GM12878 (cell line): ENCODE measurements at regions not wholly inside any gene's neighbourhood (a gene's known extent, or its start where the extent isn't known, plus 50 kb on each side); places are given as distances from the start of the nearest gene placed in this dataset.

Experiments used
- ATAC-seq: fragments of 200-7000 bp; cut with Tn5 transposase; 3 replicates; pipeline ENCODE4 v1.9.1; 2020; ENCODE audit warnings: mild to moderate bottlenecking, moderate library complexity
- BruUV-seq: library from RNA; stranded (reverse); fragments of 400-500 nt; replicated peaks from 2 replicates; lab custom pipeline; 2021; lab: Mats Ljungman, UMichigan
- CTCF ChIA-PET: fragments of 300-600 bp; sonication (Branson Sonifier 250); formaldehyde crosslinking; extraction: SDS; loops from one replicate; lab custom pipeline; 2021; ENCODE audit warnings: inconsistent platforms; lab: Yijun Ruan, JAX
- POLR2A ChIA-PET: fragments of 350-600 bp; formaldehyde crosslinking; extraction: SDS; loops from one replicate; lab custom pipeline; 2021; ENCODE audit warnings: inconsistent platforms; lab: Charles Lee
- RAD21 ChIA-PET: fragments of 300-600 bp; sonication (Branson Sonifier 250); formaldehyde crosslinking; loops from one replicate; lab custom pipeline; 2023; ENCODE audit warnings: antibody characterized with exemption; ENCODE audit not compliant: unreplicated experiment; lab: Charles Lee
- SMC1A ChIA-PET: fragments of 300-600 bp; sonication (Branson Sonifier 250); formaldehyde crosslinking; loops from one replicate; lab custom pipeline; 2023; ENCODE audit not compliant: unreplicated experiment, uncharacterized antibody; lab: Charles Lee
- DNase-seq: peaks from one replicate; pipeline ENCODE4 v3.0.0-alpha.2; 2011; ENCODE audit warnings: low read depth, low spot score
- FAIRE-seq: peaks from 3 replicates; lab custom pipeline; 2011; peaks lifted over from hg19 to GRCh38; lab: Jason Lieb, UNC
- H2AFZ ChIP-seq: 2 replicates; pipeline ENCODE4 v1.6.0; 2011; ENCODE audit warnings: low read depth, low read length, control low read depth; ENCODE audit not compliant: control insufficient read depth
- H3K27ac ChIP-seq: 2 replicates; pipeline ENCODE4 v1.5.1; 2011; ENCODE audit warnings: control low read depth; ENCODE audit not compliant: control insufficient read depth, insufficient read depth
- H3K27me3 ChIP-seq, 2 experiments: replicated peaks in 1 of 2; 2 replicates each; pipeline versions ENCODE4 v1.6.0 to v1.6.1; 2011; ENCODE audit warnings: low read length in 1 of 2; ENCODE audit not compliant: control insufficient read depth in 2 of 2, insufficient read depth in 2 of 2
- H3K36me3 ChIP-seq, 2 experiments: 2 replicates each; pipeline ENCODE4 v1.5.1; 2011; ENCODE audit warnings: low read length in 1 of 2; ENCODE audit not compliant: control insufficient read depth in 2 of 2, insufficient read depth in 2 of 2
- H3K4me1 ChIP-seq: 2 replicates; pipeline ENCODE4 v1.6.1; 2011; ENCODE audit warnings: mild to moderate bottlenecking, low read length, moderate library complexity, mixed read lengths; ENCODE audit not compliant: control insufficient read depth, insufficient read depth
- H3K4me2 ChIP-seq: 2 replicates; pipeline ENCODE4 v1.6.0; 2011; ENCODE audit warnings: control low read depth; ENCODE audit not compliant: control insufficient read depth, insufficient read depth
- H3K4me3 ChIP-seq: fragments of 200-600 bp; sonication (generic); 2 replicates; pipeline ENCODE4 v1.5.1; 2016
- H3K79me2 ChIP-seq: 2 replicates; pipeline ENCODE4 v1.6.0; 2011; ENCODE audit warnings: low read length; ENCODE audit not compliant: control insufficient read depth, insufficient read depth
- H3K9ac ChIP-seq: 2 replicates; pipeline ENCODE4 v1.8.0; 2011; ENCODE audit warnings: low read length, control low read depth, mixed read lengths; ENCODE audit not compliant: control insufficient read depth, insufficient read depth
- H3K9me3 ChIP-seq: replicated peaks from 3 replicates; pipeline ENCODE4 v1.5.1; 2011; ENCODE audit warnings: mild to moderate bottlenecking, low read length; ENCODE audit not compliant: control insufficient read depth, insufficient read depth
- H4K20me1 ChIP-seq: 2 replicates; pipeline ENCODE4 v1.6.0; 2011; ENCODE audit not compliant: control insufficient read depth, insufficient read depth
- BMI1 ChIP-seq: fragments of 450-650 bp; IDR thresholded peaks from 2 replicates; pipeline ENCODE4 v1.6.1; 2016; ENCODE audit warnings: mild to moderate bottlenecking, moderate library complexity, borderline replicate concordance
- DPF2 ChIP-seq: fragments of 450-650 bp; IDR thresholded peaks from 2 replicates; pipeline ENCODE4 v1.6.1; 2017; ENCODE audit warnings: mild to moderate bottlenecking
- IKZF2 ChIP-seq, 2 experiments: fragments of 450-650 bp; IDR thresholded peaks; 2 replicates each; pipeline ENCODE4 v1.6.1; 2017; ENCODE audit warnings: mild to moderate bottlenecking in 2 of 2, moderate library complexity in 2 of 2
- KLF5 ChIP-seq: fragments of 450-650 bp; IDR thresholded peaks from 2 replicates; pipeline ENCODE4 v1.6.1; 2014; ENCODE audit warnings: mild to moderate bottlenecking; ENCODE audit not compliant: partially characterized antibody
- MYB ChIP-seq: fragments of 150-350 bp; IDR thresholded peaks from 2 replicates; pipeline ENCODE4 v1.6.1; 2014; ENCODE audit warnings: mild to moderate bottlenecking, low read depth, low read length, borderline replicate concordance
- NFYA ChIP-seq: IDR thresholded peaks from 2 replicates; pipeline ENCODE4 v1.6.1; 2011; ENCODE audit warnings: low read depth, mild to moderate bottlenecking, low read length, improper control_type of control experiment, borderline replicate concordance
- NR2F1 ChIP-seq: fragments of 450-650 bp; conservative IDR thresholded peaks from 2 replicates; pipeline ENCODE4 v1.6.1; 2017; ENCODE audit warnings: mild to moderate bottlenecking
- PML ChIP-seq: IDR thresholded peaks from 2 replicates; pipeline ENCODE4 v1.6.1; 2012; ENCODE audit warnings: low read length, inconsistent platforms
- RAD51 ChIP-seq: fragments of 450-650 bp; IDR thresholded peaks from 2 replicates; pipeline ENCODE4 v1.6.1; 2016; ENCODE audit warnings: moderate library complexity, mild to moderate bottlenecking, inconsistent platforms
- RBBP5 ChIP-seq: fragments of 200-600 bp; sonication (generic); conservative IDR thresholded peaks from 2 replicates; pipeline ENCODE4 v1.6.1; 2016
- ZBED1 ChIP-seq: IDR thresholded peaks from 2 replicates; pipeline ENCODE4 v1.6.1; 2016; ENCODE audit warnings: borderline replicate concordance
- ZNF207 ChIP-seq: fragments of 450-650 bp; IDR thresholded peaks from 2 replicates; pipeline ENCODE4 v1.6.1; 2014; ENCODE audit warnings: antibody characterized with exemption, mild to moderate bottlenecking, borderline replicate concordance
- ZNF217 ChIP-seq: fragments of 450-650 bp; IDR thresholded peaks from 2 replicates; pipeline ENCODE4 v1.6.1; 2017; ENCODE audit warnings: antibody characterized with exemption, mild to moderate bottlenecking
- ZNF24 ChIP-seq: fragments of 450-650 bp; IDR thresholded peaks from 2 replicates; pipeline ENCODE4 v1.6.1; 2017; ENCODE audit warnings: antibody characterized with exemption, mild to moderate bottlenecking
- WGBS: methylation state at CpG from one replicate; pipeline ENCODE4 v1.1.6; 2016; ENCODE audit warnings: low lambda C conversion rate; ENCODE audit not compliant: insufficient replicate concordance, insufficient coverage; ENCODE audit errors: missing lambda C conversion rate; 5-methylcytosine and 5-hydroxymethylcytosine counted together
- in situ Hi-C: fragments of 300-500 bp; cut with MboI; formaldehyde crosslinking; loops from 9 replicates; pipeline ENCODE4 v1.14.3; 2018; ENCODE audit warnings: mixed read lengths
- intact Hi-C: fragments of 100-400 bp; cut with micrococcal nuclease; formaldehyde crosslinking; loops from one replicate; pipeline ENCODE4 v1.14.2; 2022; ENCODE audit not compliant: unreplicated experiment
- TF ChIP-seq, protein P1 (sequence below): fragments of 450-650 bp; IDR thresholded peaks from 2 replicates; pipeline ENCODE4 v1.6.1; 2016; ENCODE audit warnings: mild to moderate bottlenecking

DNA sequence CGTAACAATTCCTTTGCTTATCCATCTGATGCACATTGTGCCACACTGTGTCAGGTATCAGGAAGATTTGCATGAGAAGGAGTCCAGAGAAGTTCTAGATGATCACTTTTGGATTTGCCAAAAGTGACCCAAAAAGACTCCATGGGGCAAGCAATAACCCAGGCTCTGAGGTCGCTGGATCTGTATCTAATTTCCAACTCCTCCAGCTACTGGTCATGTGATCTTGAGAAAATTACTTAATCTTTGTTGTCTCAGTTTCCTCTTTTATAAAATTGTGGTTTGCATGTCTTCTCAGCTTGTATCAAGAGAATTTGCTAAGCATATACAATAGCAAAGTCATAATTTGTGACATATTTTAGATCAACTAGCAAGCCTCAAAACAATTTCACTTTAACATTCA lies 61.3 kb upstream of the ITGA4 start:
- CTCF ChIA-PET: interaction anchor here (1.0 to 2.5 kb wide), 9 partner anchors 9 to 319 kb away, joined by 3 to 8 read pairs (median 5); partner anchors contain the start of gene ITGA4
- no peak overlapping the region for H3K27ac ChIP-seq
- WGBS: 48% methylated on average over 2 of the region's 2 CpGs
- H3K4me1 ChIP-seq: peaks cover 2% of the 10 kb centered on the region; the same call in 1 of the 2 replicates
- RAD21 ChIA-PET: interaction anchor here (0.9 to 2.9 kb wide), 7 partner anchors 29 to 92 kb away, joined by 3 to 11 read pairs (median 7); partner anchors contain the start of gene ITGA4
- no peaks in the 10 kb centered on the region for H3K36me3 ChIP-seq
- no peak for DNase-seq
- no TSS peak for BruUV-seq
- no peaks in the 10 kb centered on the region for H4K20me1 ChIP-seq
- POLR2A ChIA-PET: interaction anchor here (0.7 to 1.1 kb wide), 4 partner anchors 21 to 92 kb away, joined by 3 to 4 read pairs (median 3); no protein-coding TSS in a partner anchor
- intact Hi-C loops (loop anchor here (5.0 kb wide), 1 partner anchor 84 kb away; no protein-coding TSS in a partner anchor), in situ Hi-C loops (no loop called here)
- no peaks in the 10 kb centered on the region; the same call in 2 of the 3 replicates for H3K9me3 ChIP-seq
- H3K4me3 ChIP-seq: no peak overlapping the region
- peak overlapping the region; percentile 13; the same call in 1 of the 2 replicates for H2AFZ ChIP-seq
- no peaks in the 10 kb centered on the region for H3K79me2 ChIP-seq
- no peak for FAIRE-seq
- ATAC-seq: peak; percentile 10; the same call in 2 of the 3 replicates
- SMC1A ChIA-PET: interaction anchor here (0.6 to 7.6 kb wide), 16 partner anchors 9 to 268 kb away, joined by 3 to 46 read pairs (median 4); no protein-coding TSS in a partner anchor
- H3K4me2 ChIP-seq: no peak overlapping the region
- H3K27me3 ChIP-seq: no peaks in the 10 kb centered on the region
- H3K9ac ChIP-seq: no peak overlapping the region
- TF ChIP-seq ZNF217 (peak; percentile 47; the same call in 1 of the 2 replicates), MYB (no peak), RAD51 (peak; percentile 66; the same call in 1 of the 2 replicates)

DNA sequence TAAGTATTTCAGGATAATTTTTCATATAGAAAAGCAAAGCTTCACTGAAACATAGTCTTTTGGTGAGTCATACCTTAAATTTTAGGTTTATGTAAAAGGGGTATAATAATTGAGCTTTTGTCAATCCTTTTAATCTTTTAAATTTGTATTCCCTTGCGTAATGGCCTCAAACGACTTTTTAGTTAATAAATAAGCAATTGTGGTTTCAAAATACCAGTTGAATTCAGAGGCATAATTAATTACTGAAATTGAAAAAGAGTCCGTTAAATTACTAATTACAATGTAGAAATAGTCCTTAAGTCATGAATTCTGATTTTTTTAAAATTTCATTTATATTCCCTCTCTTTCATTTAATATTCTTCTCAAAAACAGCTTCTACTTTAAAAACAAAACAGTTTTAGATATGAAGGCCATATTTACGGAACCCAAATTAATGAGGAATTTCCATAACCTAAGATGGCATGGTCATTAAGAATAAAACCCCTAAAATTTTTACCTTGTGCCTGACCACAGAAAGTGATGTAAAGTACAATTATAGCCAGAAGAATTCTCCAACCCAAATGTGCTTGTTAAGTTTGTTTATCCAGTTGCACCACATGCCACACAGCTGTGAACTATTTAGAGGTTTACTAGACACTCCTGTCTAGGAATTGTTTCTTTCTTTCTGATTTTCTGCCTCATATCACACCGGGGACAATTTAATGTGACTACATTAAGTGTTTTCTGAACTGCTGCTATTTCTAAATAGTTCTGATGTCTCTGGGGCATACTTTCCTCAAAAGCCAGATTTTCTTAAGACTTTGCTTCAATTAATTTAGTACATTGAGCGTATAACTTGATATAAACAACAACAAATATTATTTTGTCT lies 60.7 kb upstream of the ITGA4 start:
- WGBS: 50% methylated on average over 6 of the region's 6 CpGs
- Histone ChIP-seq H3K9ac (no peak overlapping the region), H3K27ac (no peak overlapping the region), H3K36me3 (no peaks in the 10 kb centered on the region), H3K4me1 (peaks cover 2% of the 10 kb centered on the region; the same call in 1 of the 2 replicates), H2AFZ (no peak overlapping the region), H3K4me3 (no peak overlapping the region), H3K27me3 (no peaks in the 10 kb centered on the region), H3K4me2 (no peak overlapping the region), H3K9me3 (no peaks in the 10 kb centered on the region; the same call in 2 of the 3 replicates), H3K79me2 (no peaks in the 10 kb centered on the region), H4K20me1 (no peaks in the 10 kb centered on the region)
- intact Hi-C loops: loop anchor here (5.0 kb wide), 1 partner anchor 84 kb away; no protein-coding TSS in a partner anchor
- ChIA-PET CTCF (interaction anchor here (1.0 to 2.5 kb wide), 9 partner anchors 8 to 319 kb away, joined by 3 to 8 read pairs (median 5); partner anchors contain the start of gene ITGA4), SMC1A (interaction anchor here (0.6 to 7.6 kb wide), 15 partner anchors 9 to 90 kb away, joined by 3 to 46 read pairs (median 4); no protein-coding TSS in a partner anchor), RAD21 (interaction anchor here (1.0 to 2.9 kb wide), 6 partner anchors 30 to 92 kb away, joined by 3 to 11 read pairs (median 8); partner anchors contain the start of gene ITGA4), POLR2A (interaction anchor here (1.1 kb wide), 2 partner anchors 84 to 93 kb away, joined by 3 to 4 read pairs; no protein-coding TSS in a partner anchor)
- ATAC-seq (peak; percentile 59), FAIRE-seq (no peak), DNase-seq (no peak)
- in situ Hi-C loops: no loop called here
- BruUV-seq: no TSS peak
- TF ChIP-seq BMI1 (peak; percentile 84), IKZF2 (IDR thresholded peaks at IDR 0.05) (peak; percentile 28 to 45; a peak in 1 of 4 replicates), ZBED1 (no peak), KLF5 (no peak), ZNF207 (no peak), NFYA (no peak), RBBP5 (no peak), PML (no peak), RAD51 (0 out of 2 replicates have a peak, but pooled peaks have one; percentile 5), NR2F1 (peak; percentile 96), DPF2 (peak; percentile 60; the same call in 1 of the 2 replicates), ZNF24 (no peak)
- TF ChIP-seq, protein P1, sequence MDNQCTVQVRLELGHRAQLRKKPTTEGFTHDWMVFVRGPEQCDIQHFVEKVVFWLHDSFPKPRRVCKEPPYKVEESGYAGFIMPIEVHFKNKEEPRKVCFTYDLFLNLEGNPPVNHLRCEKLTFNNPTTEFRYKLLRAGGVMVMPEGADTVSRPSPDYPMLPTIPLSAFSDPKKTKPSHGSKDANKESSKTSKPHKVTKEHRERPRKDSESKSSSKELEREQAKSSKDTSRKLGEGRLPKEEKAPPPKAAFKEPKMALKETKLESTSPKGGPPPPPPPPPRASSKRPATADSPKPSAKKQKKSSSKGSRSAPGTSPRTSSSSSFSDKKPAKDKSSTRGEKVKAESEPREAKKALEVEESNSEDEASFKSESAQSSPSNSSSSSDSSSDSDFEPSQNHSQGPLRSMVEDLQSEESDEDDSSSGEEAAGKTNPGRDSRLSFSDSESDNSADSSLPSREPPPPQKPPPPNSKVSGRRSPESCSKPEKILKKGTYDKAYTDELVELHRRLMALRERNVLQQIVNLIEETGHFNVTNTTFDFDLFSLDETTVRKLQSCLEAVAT: 0 out of 2 replicates have a peak, but pooled peaks have one; percentile 19
